Activated CD4-positive, alpha-beta T cell treated with anti-CD3 and anti-CD28 coated beads for 36 hours (primary cell): ENCODE measurements at regions not wholly inside any gene's neighbourhood (a gene's known extent, or its start where the extent isn't known, plus 50 kb on each side); places are given as distances from the start of the nearest gene placed in this dataset.

ENCODE experiments used
- ATAC-seq: fragments of 200-7000 bp; cut with Tn5 transposase; one replicate; pipeline ENCODE4 v1.10.0; 2021; ENCODE audit warnings: mild to moderate bottlenecking, moderate library complexity
- CTCF ChIA-PET: fragments of 350-600 bp; sonication (Branson Sonifier 250); formaldehyde crosslinking; loops from one replicate; lab custom pipeline; 2021; ENCODE audit warnings: antibody characterized with exemption; lab: Charles Lee
- POLR2A ChIA-PET: fragments of 350-600 bp; sonication (Branson Sonifier 250); formaldehyde crosslinking; loops from one replicate; lab custom pipeline; 2021; ENCODE audit warnings: antibody characterized with exemption, inconsistent platforms; lab: Charles Lee
- DNase-seq: peaks from one replicate; pipeline ENCODE4 v3.0.0-alpha.2; 2020
- H3K27ac Mint-ChIP-seq: one replicate; pipeline ENCODE4 v1.8.0; 2021; ENCODE audit warnings: mixed read lengths
- H3K27me3 Mint-ChIP-seq: one replicate; pipeline ENCODE4 v1.8.0; 2021; ENCODE audit warnings: mixed read lengths
- H3K36me3 Mint-ChIP-seq: one replicate; pipeline ENCODE4 v1.8.0; 2021; ENCODE audit warnings: low read depth, mixed read lengths
- H3K4me1 Mint-ChIP-seq: one replicate; pipeline ENCODE4 v1.8.0; 2021; ENCODE audit warnings: mixed read lengths
- H3K4me3 Mint-ChIP-seq: one replicate; pipeline ENCODE4 v1.8.0; 2021; ENCODE audit warnings: mild to moderate bottlenecking, moderate library complexity, mixed read lengths
- H3K9me3 Mint-ChIP-seq: one replicate; pipeline ENCODE4 v1.8.0; 2021; ENCODE audit warnings: low read depth, mixed read lengths
- intact Hi-C, 2 experiments: fragments of 100-400 bp; cut with DNase I in 1 of 2; cut with micrococcal nuclease in 1 of 2; formaldehyde crosslinking; loops; one replicate each; pipeline versions ENCODE4 v1.14.2 to v1.15.1; 2022 to 2024; cut with DNase I, micrococcal nuclease

DNA sequence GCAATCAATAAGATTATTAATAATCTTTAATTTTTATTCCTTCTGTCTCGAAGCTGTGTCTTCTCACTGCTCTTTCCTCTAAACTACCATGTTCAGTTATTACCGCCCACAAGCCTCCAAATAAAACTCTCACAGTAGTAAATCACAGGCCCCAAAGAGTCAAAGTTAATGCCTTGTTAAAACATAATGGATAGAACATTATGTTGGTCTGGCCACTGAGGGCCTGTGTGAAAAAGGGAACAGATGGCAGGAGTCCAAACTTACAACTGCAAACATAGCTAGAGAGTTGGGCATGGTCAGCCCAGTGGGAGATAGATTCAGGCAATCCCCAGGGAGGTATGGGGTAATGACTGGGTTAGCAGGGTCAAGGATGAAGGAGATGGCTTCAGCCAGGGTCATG, 84.6 kb upstream of the TNIP3 start:
- Mint-ChIP-seq H3K27ac (no peak overlapping the region), H3K27me3 (no peaks in the 10 kb centered on the region), H3K9me3 (no peaks in the 10 kb centered on the region), H3K36me3 (peaks cover 2% of the 10 kb centered on the region), H3K4me1 (peaks cover 48% of the 10 kb centered on the region), H3K4me3 (no peak overlapping the region)
- ChIA-PET POLR2A (no interaction called here), CTCF (interaction anchor here (0.6 to 1.3 kb wide), 7 partner anchors 17 to 63 kb away, joined by 3 to 4 read pairs (median 4); no protein-coding TSS in a partner anchor)
- DNase-seq (no peak), ATAC-seq (no peak)
- intact Hi-C loops = no loop called here

DNA sequence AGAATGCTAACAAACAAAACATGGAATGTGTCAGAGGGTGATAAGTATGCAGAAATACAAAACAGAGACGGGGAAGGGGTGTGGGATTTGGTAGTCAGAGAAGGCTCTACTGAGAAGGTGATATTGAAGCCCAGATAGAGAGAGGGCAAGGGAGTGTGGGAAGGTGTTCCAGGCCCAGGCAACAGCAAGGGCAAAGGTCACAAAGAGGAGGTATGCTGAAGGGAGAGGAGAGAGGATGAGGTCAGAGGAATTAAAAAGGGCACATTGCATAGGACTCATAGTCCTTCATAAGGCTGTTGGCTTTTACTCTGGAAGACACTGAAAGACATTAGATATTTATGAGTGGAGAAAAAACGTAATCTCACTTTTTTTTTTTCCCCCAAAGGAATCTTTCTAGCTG, 82.6 kb upstream of the TNIP3 start:
- Mint-ChIP-seq H3K4me1 (peaks cover 41% of the 10 kb centered on the region), H3K27ac (peak overlapping the region; percentile 21), H3K9me3 (no peaks in the 10 kb centered on the region), H3K27me3 (no peaks in the 10 kb centered on the region), H3K4me3 (no peak overlapping the region), H3K36me3 (peaks cover 2% of the 10 kb centered on the region)
- ATAC-seq (no peak), DNase-seq (no peak)
- POLR2A ChIA-PET = no interaction called here
- intact Hi-C loops = no loop called here
- CTCF ChIA-PET = no interaction called here

DNA sequence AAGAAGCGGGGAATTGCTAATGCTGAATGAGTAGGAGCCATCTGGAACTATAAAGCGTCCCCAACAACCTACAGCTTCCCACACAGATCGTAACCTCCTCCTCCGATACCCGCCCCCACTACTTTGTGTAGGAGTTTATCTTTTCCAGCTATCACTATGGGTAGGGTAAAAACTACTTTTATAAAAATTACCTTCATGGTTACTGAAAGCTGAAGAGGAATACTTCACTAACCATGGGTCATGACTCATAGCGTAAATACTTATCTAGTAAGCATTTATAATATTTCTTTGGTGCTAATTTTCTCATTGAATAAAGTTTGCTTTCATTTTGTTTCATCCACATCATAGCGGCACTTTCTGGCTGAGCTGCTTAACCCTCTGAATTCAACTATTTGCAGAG, 79.4 kb upstream of the TNIP3 start:
- H3K9me3 Mint-ChIP-seq = no peaks in the 10 kb centered on the region
- H3K4me3 Mint-ChIP-seq = no peak overlapping the region
- peak; percentile 71 for ATAC-seq
- peak; percentile 25 for DNase-seq
- H3K27me3 Mint-ChIP-seq = no peaks in the 10 kb centered on the region
- CTCF ChIA-PET = interaction anchor here (0.6 to 2.7 kb wide), 12 partner anchors 9 to 640 kb away, joined by 3 to 20 read pairs (median 4); no protein-coding TSS in a partner anchor
- H3K36me3 Mint-ChIP-seq = peaks cover 2% of the 10 kb centered on the region
- no peak overlapping the region for H3K27ac Mint-ChIP-seq
- intact Hi-C loops = loop anchor here in 1 of 2 experiments (1.0 kb wide), 2 partner anchors 13 to 16 kb away; no protein-coding TSS in a partner anchor
- H3K4me1 Mint-ChIP-seq = peaks cover 27% of the 10 kb centered on the region
- POLR2A ChIA-PET = interaction anchor here (0.7 kb wide), 1 partner anchor 16 kb away, joined by 4 read pairs; no protein-coding TSS in a partner anchor

DNA sequence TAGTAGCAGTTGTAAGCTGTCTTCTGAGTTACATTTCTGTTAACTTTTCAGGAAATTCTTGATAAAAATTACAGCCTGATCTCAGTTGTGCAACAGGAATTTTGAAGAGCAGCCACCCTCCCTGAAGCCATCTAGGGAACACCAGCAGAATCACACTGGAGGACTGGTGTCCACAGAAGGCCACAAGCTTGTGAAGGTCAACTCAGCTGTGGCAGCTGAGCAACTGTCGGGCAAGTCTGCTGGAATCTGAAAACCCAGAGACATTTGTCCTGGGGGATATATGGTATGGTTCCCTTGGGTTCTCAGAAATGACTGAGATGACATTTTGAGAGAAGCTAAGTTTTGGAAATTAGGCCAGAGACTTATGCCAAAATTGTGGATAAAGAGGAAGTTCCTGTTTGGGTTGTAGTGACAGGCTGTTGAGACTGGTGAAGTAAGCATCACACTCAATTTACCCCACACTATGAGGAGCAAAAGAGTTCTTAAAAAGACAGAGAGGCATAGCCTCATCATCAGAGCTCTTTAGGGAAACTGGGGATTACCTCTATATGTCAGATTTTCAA, 78.1 kb upstream of the TNIP3 start:
- POLR2A ChIA-PET = no interaction called here
- no peak for DNase-seq
- no peaks in the 10 kb centered on the region for H3K36me3 Mint-ChIP-seq
- H3K4me1 Mint-ChIP-seq = peaks cover 25% of the 10 kb centered on the region
- H3K27me3 Mint-ChIP-seq = no peaks in the 10 kb centered on the region
- no peak overlapping the region for H3K27ac Mint-ChIP-seq
- intact Hi-C loops = no loop called here
- H3K4me3 Mint-ChIP-seq = no peak overlapping the region
- no peak for ATAC-seq
- CTCF ChIA-PET = interaction anchor here (0.9 to 2.7 kb wide), 5 partner anchors 10 to 51 kb away, joined by 4 to 20 read pairs (median 9); no protein-coding TSS in a partner anchor
- H3K9me3 Mint-ChIP-seq = no peaks in the 10 kb centered on the region

DNA sequence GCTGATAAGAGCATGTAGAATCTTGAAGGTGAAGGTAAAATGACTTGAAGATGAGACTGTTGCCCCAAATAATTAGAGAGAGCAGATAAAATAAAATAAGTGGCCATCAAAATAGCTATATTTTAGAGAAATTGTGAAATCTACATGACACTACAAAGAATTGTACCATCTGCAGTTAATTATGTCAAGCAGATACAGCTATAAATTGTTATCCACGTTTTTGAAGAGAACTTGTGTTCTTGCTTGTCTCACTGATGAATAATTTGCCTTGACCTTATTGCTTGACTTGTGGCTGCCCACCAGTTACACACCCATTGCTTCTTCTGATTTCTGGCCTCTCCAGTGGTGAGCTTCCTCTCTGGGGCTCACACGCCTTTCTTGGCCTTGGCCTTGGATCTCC, 75.8 kb upstream of the TNIP3 start:
- Mint-ChIP-seq H3K36me3 (no peaks in the 10 kb centered on the region), H3K4me3 (no peak overlapping the region), H3K9me3 (no peaks in the 10 kb centered on the region), H3K27me3 (no peaks in the 10 kb centered on the region), H3K4me1 (peaks cover 19% of the 10 kb centered on the region), H3K27ac (no peak overlapping the region)
- no peak for DNase-seq
- CTCF ChIA-PET = interaction anchor here (1.1 to 1.5 kb wide), 5 partner anchors 8 to 41 kb away, joined by 3 to 4 read pairs (median 3); no protein-coding TSS in a partner anchor
- ATAC-seq = no peak
- intact Hi-C loops = no loop called here
- POLR2A ChIA-PET = interaction anchor here (0.7 kb wide), 1 partner anchor 89 kb away, joined by 3 read pairs; no protein-coding TSS in a partner anchor

DNA sequence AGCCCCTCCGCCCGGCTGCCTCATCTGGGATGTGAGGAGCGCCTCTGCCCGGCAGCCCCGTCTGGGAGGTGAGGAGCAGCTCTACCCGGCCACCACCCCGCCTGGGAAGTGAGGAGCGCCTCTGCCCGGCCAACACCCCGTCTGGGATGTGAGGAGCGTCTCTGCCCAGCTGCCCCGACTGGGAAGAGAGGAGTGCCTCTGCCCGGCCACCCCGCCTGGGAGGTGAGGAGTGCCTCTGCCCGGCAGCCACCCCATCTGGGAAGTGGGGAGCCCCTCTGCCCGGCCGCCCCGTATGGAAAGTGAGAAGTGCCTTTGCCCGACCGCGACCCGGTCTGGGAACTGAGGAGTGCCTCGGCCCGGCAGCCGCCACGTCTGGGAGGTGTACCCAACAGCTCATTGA, 74.3 kb upstream of the TNIP3 start:
- H3K4me1 Mint-ChIP-seq = peaks cover 9% of the 10 kb centered on the region

DNA sequence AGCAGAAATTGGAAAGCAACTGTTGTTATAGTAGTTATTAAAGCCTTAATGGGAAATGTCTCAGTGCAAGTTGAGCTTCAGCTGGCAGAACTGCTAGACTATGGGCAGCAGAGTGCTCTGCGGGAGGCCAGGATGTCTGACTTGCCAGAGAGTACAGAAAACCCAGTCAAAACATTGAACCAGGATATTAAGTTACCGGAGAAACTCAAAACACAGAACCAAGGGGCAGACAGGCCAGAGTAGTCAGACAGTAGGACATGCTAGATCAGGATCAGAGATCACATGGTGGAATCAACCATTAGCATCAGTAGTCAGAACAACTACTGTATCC, 72.9 kb upstream of the TNIP3 start:
- Mint-ChIP-seq H3K27ac (no peak overlapping the region), H3K4me3 (no peak overlapping the region), H3K36me3 (no peaks in the 10 kb centered on the region), H3K9me3 (no peaks in the 10 kb centered on the region), H3K27me3 (no peaks in the 10 kb centered on the region), H3K4me1 (peaks cover 3% of the 10 kb centered on the region)
- intact Hi-C loops = no loop called here
- no peak for DNase-seq
- ChIA-PET POLR2A (no interaction called here), CTCF (no interaction called here)
- ATAC-seq = no peak

More for the DNA sequence above, 74.3 kb upstream of the TNIP3 start:
- intact Hi-C loops = no loop called here
- ChIA-PET CTCF (no interaction called here), POLR2A (no interaction called here)
- ATAC-seq = no peak
- Mint-ChIP-seq H3K9me3 (no peaks in the 10 kb centered on the region), H3K36me3 (no peaks in the 10 kb centered on the region), H3K27ac (no peak overlapping the region), H3K4me3 (no peak overlapping the region), H3K27me3 (no peaks in the 10 kb centered on the region)
- DNase-seq = no peak

DNA sequence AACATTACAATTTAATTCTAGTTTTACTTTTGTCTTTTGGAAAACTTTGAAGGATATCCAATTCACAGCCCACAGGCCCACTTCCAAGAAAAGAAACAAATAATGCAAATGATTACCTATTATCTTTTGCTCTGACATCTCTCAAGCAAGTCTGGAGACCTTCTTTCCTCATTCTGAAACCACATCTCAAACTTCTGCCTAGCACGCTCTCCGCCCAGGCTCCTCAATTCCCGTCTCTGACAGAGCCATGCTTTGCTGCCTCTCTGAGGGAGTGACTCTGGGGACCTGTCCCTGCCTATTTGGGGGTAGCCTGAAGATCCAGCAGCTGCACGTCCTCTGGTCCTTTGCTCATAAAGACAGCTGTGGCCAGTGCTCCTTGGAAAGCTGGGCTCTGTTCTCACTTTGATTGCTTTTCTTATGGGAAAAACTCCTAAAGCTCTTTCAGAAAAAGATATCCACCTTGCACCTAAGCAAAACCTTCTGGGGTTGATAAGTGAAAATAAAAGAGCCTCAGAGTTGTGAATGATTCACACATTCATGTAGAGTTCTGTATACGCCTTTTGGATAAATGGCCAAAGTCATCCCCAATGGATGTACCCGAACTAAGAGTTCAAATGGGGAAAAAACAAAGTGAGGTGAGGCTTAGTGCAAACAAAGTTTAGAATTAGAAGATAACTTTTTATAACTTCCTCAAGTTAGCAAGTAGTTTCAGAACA, 72.4 kb upstream of the TNIP3 start:
- no peaks in the 10 kb centered on the region for H3K27me3 Mint-ChIP-seq
- no peak overlapping the region for H3K4me3 Mint-ChIP-seq
- ATAC-seq (no peak), DNase-seq (no peak)
- intact Hi-C loops = no loop called here
- ChIA-PET CTCF (interaction anchor here (0.9 kb wide), 1 partner anchor 44 kb away, joined by 3 read pairs; no protein-coding TSS in a partner anchor), POLR2A (no interaction called here)
- H3K9me3 Mint-ChIP-seq = no peaks in the 10 kb centered on the region
- H3K4me1 Mint-ChIP-seq = peaks cover 3% of the 10 kb centered on the region
- no peaks in the 10 kb centered on the region for H3K36me3 Mint-ChIP-seq
- no peak overlapping the region for H3K27ac Mint-ChIP-seq

DNA sequence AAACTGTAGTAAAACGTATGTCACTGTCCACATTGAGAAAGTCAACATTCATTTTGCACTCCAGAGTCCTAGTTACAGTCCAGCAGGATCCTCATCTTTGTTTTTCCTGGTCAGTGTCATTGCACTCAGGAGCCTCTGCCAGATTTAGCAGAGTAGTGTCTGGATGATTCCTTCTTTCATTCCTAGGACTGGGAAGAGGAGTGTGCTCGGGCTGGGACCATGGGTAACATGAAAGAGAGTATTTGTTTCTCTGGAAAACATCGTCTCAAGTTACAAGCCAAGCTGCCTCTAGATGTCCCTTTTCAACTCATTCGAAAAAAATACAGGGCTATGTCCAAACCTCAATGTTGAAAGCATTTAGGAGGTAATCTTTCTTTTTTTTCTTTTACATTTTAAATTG, 69.9 kb upstream of the TNIP3 start:
- no peak overlapping the region for H3K27ac Mint-ChIP-seq
- intact Hi-C loops = no loop called here
- ChIA-PET CTCF (interaction anchor here (0.7 kb wide), 1 partner anchor 1062 kb away, joined by 3 read pairs; no protein-coding TSS in a partner anchor), POLR2A (no interaction called here)
- no peaks in the 10 kb centered on the region for H3K36me3 Mint-ChIP-seq
- no peak for DNase-seq
- no peak for ATAC-seq
- no peaks in the 10 kb centered on the region for H3K27me3 Mint-ChIP-seq
- no peak overlapping the region for H3K4me3 Mint-ChIP-seq
- H3K4me1 Mint-ChIP-seq = peaks cover 6% of the 10 kb centered on the region
- H3K9me3 Mint-ChIP-seq = no peaks in the 10 kb centered on the region

DNA sequence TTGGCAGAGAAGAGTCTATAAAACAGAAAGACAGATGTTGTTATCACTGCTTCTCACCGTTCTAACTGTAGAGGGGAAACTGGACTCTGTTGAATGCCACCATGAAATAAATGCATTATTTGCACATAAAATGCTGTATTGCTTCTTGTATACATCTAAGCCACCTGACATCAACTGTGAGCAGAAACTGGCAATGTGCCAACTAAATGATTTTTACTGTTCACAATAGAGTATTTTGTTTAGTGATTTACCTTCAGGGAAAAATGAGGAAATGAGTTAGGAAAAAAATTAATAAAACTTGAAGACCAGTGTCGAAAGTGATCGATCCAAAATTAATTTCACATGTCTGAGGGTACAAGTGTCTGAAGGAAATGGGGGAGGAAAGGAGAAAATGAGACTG, 65.9 kb upstream of the TNIP3 start:
- no peak for ATAC-seq
- Mint-ChIP-seq H3K4me1 (peaks cover 37% of the 10 kb centered on the region), H3K27ac (no peak overlapping the region), H3K36me3 (no peaks in the 10 kb centered on the region), H3K4me3 (no peak overlapping the region), H3K9me3 (no peaks in the 10 kb centered on the region), H3K27me3 (peaks cover 2% of the 10 kb centered on the region)
- DNase-seq = no peak
- POLR2A ChIA-PET = no interaction called here
- intact Hi-C loops = no loop called here
- CTCF ChIA-PET = interaction anchor here (1.2 kb wide), 1 partner anchor 18 kb away, joined by 4 read pairs; no protein-coding TSS in a partner anchor

DNA sequence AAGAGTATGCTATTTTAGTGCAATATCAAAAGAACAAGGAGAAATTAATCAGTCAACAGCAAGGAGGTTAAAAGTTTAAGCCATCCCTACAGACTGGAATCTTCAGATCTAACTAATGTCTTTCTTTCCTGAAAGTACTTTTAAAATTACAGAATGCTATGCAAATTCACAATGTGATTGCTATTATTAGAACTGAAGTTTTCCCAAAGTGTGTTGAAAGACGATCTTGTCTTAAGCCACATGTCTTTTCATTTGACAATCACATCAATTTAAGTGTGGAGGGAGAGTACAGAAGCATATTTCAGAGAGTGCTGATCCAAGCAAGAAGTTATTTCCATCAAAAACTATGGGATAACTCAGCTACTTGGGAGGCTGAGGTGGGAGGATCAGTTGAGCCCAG, 64.7 kb upstream of the TNIP3 start:
- ATAC-seq (no peak), DNase-seq (no peak)
- H3K4me3 Mint-ChIP-seq = no peak overlapping the region
- peaks cover 2% of the 10 kb centered on the region for H3K27me3 Mint-ChIP-seq
- peaks cover 39% of the 10 kb centered on the region for H3K4me1 Mint-ChIP-seq
- H3K27ac Mint-ChIP-seq = no peak overlapping the region
- no peaks in the 10 kb centered on the region for H3K36me3 Mint-ChIP-seq
- ChIA-PET CTCF (interaction anchor here (1.5 to 3.1 kb wide), 3 partner anchors 14 to 29 kb away, joined by 9 to 12 read pairs (median 10); no protein-coding TSS in a partner anchor), POLR2A (no interaction called here)
- intact Hi-C loops = no loop called here
- H3K9me3 Mint-ChIP-seq = no peaks in the 10 kb centered on the region
